ENCODE measurements at regions not wholly inside any gene's neighbourhood (a gene's known extent, or its start where the extent isn't known, plus 50 kb on each side); places are given as distances from the start of the nearest gene placed in this dataset.

- no peaks in the 10 kb centered on the region for H3K9me3 ChIP-seq (ENCODE audit: control insufficient read depth in 2 of 3, low read length in 3 of 3)
- Mint-ChIP-seq H3K9me3 (peaks cover 0 to 6% (median 1%) of the 10 kb centered on the region in 11 donors), H3K27ac (no peak overlapping the region), H3K4me3 (no peak overlapping the region), H3K4me1 (peaks cover 0 to 2% (median 0%) of the 10 kb centered on the region in 7 donors), H3K36me3 (no peaks in the 10 kb centered on the region), H3K27me3 (peaks cover 0 to 7% (median 0%) of the 10 kb centered on the region in 5 donors)
- no peak for DNase-seq
- H3K4me1 ChIP-seq (ENCODE audit: control insufficient read depth in 2 of 2, insufficient read depth in 2 of 2, low read length in 2 of 2): no peaks in the 10 kb centered on the region
- no peaks in the 10 kb centered on the region for H3K27me3 ChIP-seq (ENCODE audit: control insufficient read depth in 2 of 2, insufficient read depth in 2 of 2, low read length in 2 of 2)
- H3K27ac ChIP-seq (ENCODE audit: low read depth, low read length): no peak overlapping the region
- H3K36me3 ChIP-seq (ENCODE audit: control insufficient read depth in 2 of 3, insufficient read depth in 3 of 3, low read length in 3 of 3): no peaks in the 10 kb centered on the region
- ATAC-seq: no peak
- ChIA-PET CTCF (no interaction called here), POLR2A (no interaction called here)
- intact Hi-C loops (cut with micrococcal nuclease): no loop called here
- no peak overlapping the region for H3K4me3 ChIP-seq (ENCODE audit: low read length)
Measured at GRCh38 chr12:42683266-42683665, 93.7 kb upstream of the PRICKLE1 start.

GRCh38 chr12:42679466-42679865 is 89.9 kb upstream of the PRICKLE1 start:
- no peak overlapping the region for H3K27ac Mint-ChIP-seq
- Histone ChIP-seq H3K9me3 (ENCODE audit: control insufficient read depth in 2 of 3, low read length in 3 of 3) (no peaks in the 10 kb centered on the region), H3K27ac (ENCODE audit: low read depth, low read length) (no peak overlapping the region), H3K4me1 (ENCODE audit: control insufficient read depth in 2 of 2, insufficient read depth in 2 of 2, low read length in 2 of 2) (no peaks in the 10 kb centered on the region), H3K27me3 (ENCODE audit: control insufficient read depth in 2 of 2, insufficient read depth in 2 of 2, low read length in 2 of 2) (no peaks in the 10 kb centered on the region), H3K36me3 (ENCODE audit: control insufficient read depth in 2 of 3, insufficient read depth in 3 of 3, low read length in 3 of 3) (no peaks in the 10 kb centered on the region), H3K4me3 (ENCODE audit: low read length) (no peak overlapping the region)
- DNase-seq (no peak), ATAC-seq (no peak)
- intact Hi-C loops (cut with micrococcal nuclease): no loop called here
- no peaks in the 10 kb centered on the region for H3K4me1 Mint-ChIP-seq
- CTCF ChIA-PET: no interaction called here
- POLR2A ChIA-PET: no interaction called here
- H3K36me3 Mint-ChIP-seq: no peaks in the 10 kb centered on the region
- peaks cover 0 to 6% (median 4%) of the 10 kb centered on the region in 11 donors for H3K9me3 Mint-ChIP-seq
- peaks cover 0 to 7% (median 0%) of the 10 kb centered on the region in 5 donors for H3K27me3 Mint-ChIP-seq
- H3K4me3 Mint-ChIP-seq: no peak overlapping the region

- Histone ChIP-seq H3K4me1 (ENCODE audit: control insufficient read depth in 2 of 2, insufficient read depth in 2 of 2, low read length in 2 of 2) (no peaks in the 10 kb centered on the region), H3K36me3 (ENCODE audit: control insufficient read depth in 2 of 3, insufficient read depth in 3 of 3, low read length in 3 of 3) (no peaks in the 10 kb centered on the region), H3K27ac (ENCODE audit: low read depth, low read length) (no peak overlapping the region), H3K27me3 (ENCODE audit: control insufficient read depth in 2 of 2, insufficient read depth in 2 of 2, low read length in 2 of 2) (no peaks in the 10 kb centered on the region), H3K4me3 (ENCODE audit: low read length) (no peak overlapping the region), H3K9me3 (ENCODE audit: control insufficient read depth in 2 of 3, low read length in 3 of 3) (no peaks in the 10 kb centered on the region)
- no peak for DNase-seq
- intact Hi-C loops (cut with micrococcal nuclease): no loop called here
- H3K4me1 Mint-ChIP-seq: no peaks in the 10 kb centered on the region
- peaks cover 0 to 12% (median 4%) of the 10 kb centered on the region in 11 donors for H3K9me3 Mint-ChIP-seq
- ATAC-seq: no peak
- ChIA-PET CTCF (no interaction called here), POLR2A (no interaction called here)
- H3K27me3 Mint-ChIP-seq: peaks cover 0 to 7% (median 0%) of the 10 kb centered on the region in 5 donors
- H3K36me3 Mint-ChIP-seq: no peaks in the 10 kb centered on the region
- H3K27ac Mint-ChIP-seq: no peak overlapping the region
- no peak overlapping the region for H3K4me3 Mint-ChIP-seq
Measured at GRCh38 chr12:42677461-42677860, 87.9 kb upstream of the PRICKLE1 start.

GRCh38 chr12:42673535-42673934 is 84.0 kb upstream of the PRICKLE1 start:
- Mint-ChIP-seq H3K27me3 (peaks cover 0 to 6% (median 0%) of the 10 kb centered on the region in 5 donors), H3K36me3 (no peaks in the 10 kb centered on the region), H3K4me1 (no peaks in the 10 kb centered on the region), H3K9me3 (peaks cover 0 to 14% (median 4%) of the 10 kb centered on the region in 11 donors), H3K27ac (no peak overlapping the region), H3K4me3 (no peak overlapping the region)
- Histone ChIP-seq H3K27ac (ENCODE audit: low read depth, low read length) (no peak overlapping the region), H3K4me1 (ENCODE audit: control insufficient read depth in 2 of 2, insufficient read depth in 2 of 2, low read length in 2 of 2) (no peaks in the 10 kb centered on the region), H3K9me3 (ENCODE audit: control insufficient read depth in 2 of 3, low read length in 3 of 3) (no peaks in the 10 kb centered on the region), H3K27me3 (ENCODE audit: control insufficient read depth in 2 of 2, insufficient read depth in 2 of 2, low read length in 2 of 2) (no peaks in the 10 kb centered on the region), H3K4me3 (ENCODE audit: low read length) (no peak overlapping the region), H3K36me3 (ENCODE audit: control insufficient read depth in 2 of 3, insufficient read depth in 3 of 3, low read length in 3 of 3) (no peaks in the 10 kb centered on the region)
- ATAC-seq (no peak), DNase-seq (no peak)
- intact Hi-C loops (cut with micrococcal nuclease): no loop called here
- ChIA-PET POLR2A (no interaction called here), CTCF (interaction anchor here (0.5 kb wide), 1 partner anchor 1452 kb away, joined by 7 read pairs; no protein-coding TSS in a partner anchor)

GRCh38 chr12:42670719-42671118 is 81.2 kb upstream of the PRICKLE1 start:
- peaks cover 0 to 6% (median 0%) of the 10 kb centered on the region in 5 donors for H3K27me3 Mint-ChIP-seq

GRCh38 chr12:42669553-42669952 is 80.0 kb upstream of the PRICKLE1 start:
- Histone ChIP-seq H3K27ac (ENCODE audit: low read depth, low read length) (no peak overlapping the region), H3K4me3 (ENCODE audit: low read length) (no peak overlapping the region), H3K27me3 (ENCODE audit: control insufficient read depth in 2 of 2, insufficient read depth in 2 of 2, low read length in 2 of 2) (no peaks in the 10 kb centered on the region), H3K9me3 (ENCODE audit: control insufficient read depth in 2 of 3, low read length in 3 of 3) (no peaks in the 10 kb centered on the region), H3K36me3 (ENCODE audit: control insufficient read depth in 2 of 3, insufficient read depth in 3 of 3, low read length in 3 of 3) (no peaks in the 10 kb centered on the region), H3K4me1 (ENCODE audit: control insufficient read depth in 2 of 2, insufficient read depth in 2 of 2, low read length in 2 of 2) (no peaks in the 10 kb centered on the region)
- ChIA-PET CTCF (no interaction called here), POLR2A (no interaction called here)
- Mint-ChIP-seq H3K9me3 (peaks cover 0 to 16% (median 0%) of the 10 kb centered on the region in 11 donors), H3K4me1 (no peaks in the 10 kb centered on the region), H3K4me3 (no peak overlapping the region), H3K36me3 (no peaks in the 10 kb centered on the region), H3K27ac (no peak overlapping the region), H3K27me3 (peaks cover 0 to 10% (median 0%) of the 10 kb centered on the region in 5 donors)
- ATAC-seq: no peak
- no peak for DNase-seq
- intact Hi-C loops (cut with micrococcal nuclease): no loop called here

More at GRCh38 chr12:42670719-42671118, 81.2 kb upstream of the PRICKLE1 start:
- Mint-ChIP-seq H3K9me3 (peaks cover 0 to 16% (median 2%) of the 10 kb centered on the region in 11 donors), H3K4me1 (no peaks in the 10 kb centered on the region), H3K27ac (no peak overlapping the region), H3K36me3 (no peaks in the 10 kb centered on the region), H3K4me3 (no peak overlapping the region)
- ChIA-PET POLR2A (no interaction called here), CTCF (no interaction called here)
- DNase-seq: no peak
- no peak overlapping the region for H3K4me3 ChIP-seq (ENCODE audit: low read length)
- H3K27me3 ChIP-seq (ENCODE audit: control insufficient read depth in 2 of 2, insufficient read depth in 2 of 2, low read length in 2 of 2): no peaks in the 10 kb centered on the region
- no peak overlapping the region for H3K27ac ChIP-seq (ENCODE audit: low read depth, low read length)
- H3K4me1 ChIP-seq (ENCODE audit: control insufficient read depth in 2 of 2, insufficient read depth in 2 of 2, low read length in 2 of 2): no peaks in the 10 kb centered on the region
- no peaks in the 10 kb centered on the region for H3K9me3 ChIP-seq (ENCODE audit: control insufficient read depth in 2 of 3, low read length in 3 of 3)
- no peaks in the 10 kb centered on the region for H3K36me3 ChIP-seq (ENCODE audit: control insufficient read depth in 2 of 3, insufficient read depth in 3 of 3, low read length in 3 of 3)
- intact Hi-C loops (cut with micrococcal nuclease): no loop called here
- ATAC-seq: no peak

GRCh38 chr12:42666671-42667243 is 77.2 kb upstream of the PRICKLE1 start:
- no peak overlapping the region for H3K27ac Mint-ChIP-seq
- Histone ChIP-seq H3K9me3 (ENCODE audit: control insufficient read depth in 2 of 3, low read length in 3 of 3) (no peaks in the 10 kb centered on the region), H3K27ac (ENCODE audit: low read depth, low read length) (no peak overlapping the region), H3K4me1 (ENCODE audit: control insufficient read depth in 2 of 2, insufficient read depth in 2 of 2, low read length in 2 of 2) (no peaks in the 10 kb centered on the region), H3K4me3 (ENCODE audit: low read length) (no peak overlapping the region), H3K36me3 (ENCODE audit: control insufficient read depth in 2 of 3, insufficient read depth in 3 of 3, low read length in 3 of 3) (no peaks in the 10 kb centered on the region), H3K27me3 (ENCODE audit: control insufficient read depth in 2 of 2, insufficient read depth in 2 of 2, low read length in 2 of 2) (no peaks in the 10 kb centered on the region)
- H3K9me3 Mint-ChIP-seq: peaks cover 0 to 6% (median 2%) of the 10 kb centered on the region in 11 donors
- no peaks in the 10 kb centered on the region for H3K4me1 Mint-ChIP-seq
- intact Hi-C loops (cut with micrococcal nuclease): no loop called here
- ATAC-seq: no peak
- no peak overlapping the region for H3K4me3 Mint-ChIP-seq
- no peak for DNase-seq
- ChIA-PET CTCF (no interaction called here), POLR2A (no interaction called here)
- H3K27me3 Mint-ChIP-seq: peaks cover 0 to 15% (median 4%) of the 10 kb centered on the region in 5 donors
- H3K36me3 Mint-ChIP-seq: no peaks in the 10 kb centered on the region
